H7 (cell line): ENCODE measurements at regions not wholly inside any gene's neighbourhood (a gene's known extent, or its start where the extent isn't known, plus 50 kb on each side); places are given as distances from the start of the nearest gene placed in this dataset.
"Not testable (repeated sequence)": the region's sequence is repeated elsewhere in the genome, so short reads cannot be mapped to it uniquely, and the experiment has no call there.

Experiments used
- DNase-seq: peaks from one replicate; pipeline ENCODE4 v3.0.0; 2012
- H3K27me3 ChIP-seq: 2 replicates; pipeline ENCODE4 v1.6.0; 2011; ENCODE audit warnings: mild to moderate bottlenecking, low read length; ENCODE audit not compliant: control insufficient read depth, insufficient read depth
- H3K36me3 ChIP-seq: replicated peaks from 2 replicates; pipeline ENCODE4 v1.5.1; 2011; ENCODE audit warnings: low read length; ENCODE audit not compliant: control insufficient read depth, insufficient read depth
- H3K4me3 ChIP-seq: 2 replicates; pipeline ENCODE4 v1.5.1; 2011; ENCODE audit warnings: low read depth, mild to moderate bottlenecking, control low read depth, low read length, moderate library complexity; ENCODE audit not compliant: insufficient read depth

- no peak for DNase-seq
- no peak overlapping the region for H3K4me3 ChIP-seq
- H3K27me3 ChIP-seq, result no peaks in the 10 kb centered on the region
- H3K36me3 ChIP-seq, result no peaks in the 10 kb centered on the region
Measured at GRCh38 chr12:87231818-87232217, 797.4 kb downstream of the C12orf50 start.

- no peak for DNase-seq
- no peaks in the 10 kb centered on the region for H3K27me3 ChIP-seq
- no peak overlapping the region for H3K4me3 ChIP-seq
- no peaks in the 10 kb centered on the region for H3K36me3 ChIP-seq
Measured at GRCh38 chr12:87230441-87230840, 798.8 kb downstream of the C12orf50 start.

GRCh38 chr12:87227162-87227561, 802.0 kb downstream of the C12orf50 start:
- no peak overlapping the region for H3K4me3 ChIP-seq
- DNase-seq, result no peak
- H3K36me3 ChIP-seq, result no peaks in the 10 kb centered on the region
- H3K27me3 ChIP-seq, result no peaks in the 10 kb centered on the region

- no peaks in the 10 kb centered on the region for H3K27me3 ChIP-seq
- DNase-seq, result no peak
- no peak overlapping the region for H3K4me3 ChIP-seq
- H3K36me3 ChIP-seq, result no peaks in the 10 kb centered on the region
Measured at GRCh38 chr12:87217491-87217890, 811.7 kb downstream of the C12orf50 start.

GRCh38 chr12:87216436-87216835, 812.8 kb downstream of the C12orf50 start:
- no peaks in the 10 kb centered on the region for H3K36me3 ChIP-seq
- no peaks in the 10 kb centered on the region for H3K27me3 ChIP-seq
- no peak for DNase-seq
- H3K4me3 ChIP-seq, result no peak overlapping the region

- no peaks in the 10 kb centered on the region for H3K36me3 ChIP-seq
- H3K4me3 ChIP-seq, result no peak overlapping the region
- H3K27me3 ChIP-seq, result no peaks in the 10 kb centered on the region
- DNase-seq, result no peak
Measured at GRCh38 chr12:87202189-87202588, 827.0 kb downstream of the C12orf50 start.

- Histone ChIP-seq H3K4me3 (no peak overlapping the region), H3K36me3 (no peaks in the 10 kb centered on the region), H3K27me3 (no peaks in the 10 kb centered on the region)
- no peak for DNase-seq
Measured at GRCh38 chr12:87201598-87201997, 827.6 kb downstream of the C12orf50 start.

GRCh38 chr12:87200289-87200979, 828.8 kb downstream of the C12orf50 start:
- no peak for DNase-seq

GRCh38 chr12:87198181-87198580, 831.0 kb downstream of the C12orf50 start:
- Histone ChIP-seq H3K4me3 (no peak overlapping the region), H3K27me3 (no peaks in the 10 kb centered on the region), H3K36me3 (no peaks in the 10 kb centered on the region)
- DNase-seq, result no peak

More at GRCh38 chr12:87200289-87200979, 828.8 kb downstream of the C12orf50 start:
- no peaks in the 10 kb centered on the region for H3K27me3 ChIP-seq
- no peak overlapping the region for H3K4me3 ChIP-seq
- H3K36me3 ChIP-seq, result no peaks in the 10 kb centered on the region

GRCh38 chr12:87196321-87196720, 832.9 kb downstream of the C12orf50 start:
- H3K27me3 ChIP-seq, result no peaks in the 10 kb centered on the region
- no peak overlapping the region for H3K4me3 ChIP-seq
- no peak for DNase-seq

GRCh38 chr12:87194389-87194788, 834.8 kb downstream of the C12orf50 start:
- not testable (repeated sequence) for DNase-seq, H3K4me3 ChIP-seq, H3K36me3 ChIP-seq, H3K27me3 ChIP-seq

More at GRCh38 chr12:87196321-87196720, 832.9 kb downstream of the C12orf50 start:
- no peaks in the 10 kb centered on the region for H3K36me3 ChIP-seq

- Histone ChIP-seq H3K36me3 (no peaks in the 10 kb centered on the region), H3K27me3 (no peaks in the 10 kb centered on the region), H3K4me3 (no peak overlapping the region)
- DNase-seq, result no peak
Measured at GRCh38 chr12:87185367-87185766, 843.8 kb downstream of the C12orf50 start.

GRCh38 chr12:87182696-87183233, 846.4 kb downstream of the C12orf50 start:
- no peak for DNase-seq
- no peak overlapping the region for H3K4me3 ChIP-seq
- H3K27me3 ChIP-seq, result no peaks in the 10 kb centered on the region
- H3K36me3 ChIP-seq, result no peaks in the 10 kb centered on the region

- Histone ChIP-seq H3K36me3 (no peaks in the 10 kb centered on the region), H3K27me3 (no peaks in the 10 kb centered on the region), H3K4me3 (no peak overlapping the region)
- DNase-seq, result no peak
Measured at GRCh38 chr12:87171356-87171755, 857.8 kb downstream of the C12orf50 start.

- no peaks in the 10 kb centered on the region for H3K27me3 ChIP-seq
- no peak for DNase-seq
- no peaks in the 10 kb centered on the region for H3K36me3 ChIP-seq
- H3K4me3 ChIP-seq, result no peak overlapping the region
Measured at GRCh38 chr12:87169010-87169409, 860.2 kb downstream of the C12orf50 start.
